ENCODE measurements at regions not wholly inside any gene's neighbourhood (a gene's known extent, or its start where the extent isn't known, plus 50 kb on each side); places are given as distances from the start of the nearest gene placed in this dataset.

GRCh38 chr10:65110009-65110408, 1588.8 kb downstream of the REEP3 start:
- TF ChIP-seq, protein P1, sequence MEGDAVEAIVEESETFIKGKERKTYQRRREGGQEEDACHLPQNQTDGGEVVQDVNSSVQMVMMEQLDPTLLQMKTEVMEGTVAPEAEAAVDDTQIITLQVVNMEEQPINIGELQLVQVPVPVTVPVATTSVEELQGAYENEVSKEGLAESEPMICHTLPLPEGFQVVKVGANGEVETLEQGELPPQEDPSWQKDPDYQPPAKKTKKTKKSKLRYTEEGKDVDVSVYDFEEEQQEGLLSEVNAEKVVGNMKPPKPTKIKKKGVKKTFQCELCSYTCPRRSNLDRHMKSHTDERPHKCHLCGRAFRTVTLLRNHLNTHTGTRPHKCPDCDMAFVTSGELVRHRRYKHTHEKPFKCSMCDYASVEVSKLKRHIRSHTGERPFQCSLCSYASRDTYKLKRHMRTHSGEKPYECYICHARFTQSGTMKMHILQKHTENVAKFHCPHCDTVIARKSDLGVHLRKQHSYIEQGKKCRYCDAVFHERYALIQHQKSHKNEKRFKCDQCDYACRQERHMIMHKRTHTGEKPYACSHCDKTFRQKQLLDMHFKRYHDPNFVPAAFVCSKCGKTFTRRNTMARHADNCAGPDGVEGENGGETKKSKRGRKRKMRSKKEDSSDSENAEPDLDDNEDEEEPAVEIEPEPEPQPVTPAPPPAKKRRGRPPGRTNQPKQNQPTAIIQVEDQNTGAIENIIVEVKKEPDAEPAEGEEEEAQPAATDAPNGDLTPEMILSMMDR (IDR thresholded peaks at IDR 0.05), result no peak
- TF ChIP-seq POLR2AphosphoS5 (IDR thresholded peaks at IDR 0.05), result no peak
- TF ChIP-seq EP300 (IDR thresholded peaks at IDR 0.05), result no peak
